HG03354 (cell line): ENCODE measurements at regions not wholly inside any gene's neighbourhood (a gene's known extent, or its start where the extent isn't known, plus 50 kb on each side); places are given as distances from the start of the nearest gene placed in this dataset.

Experiments used
- ATAC-seq: cut with Tn5 transposase; IDR thresholded peaks from one replicate; pipeline ENCODE4 v1.9.1; 2021; ENCODE audit warnings: mild to moderate bottlenecking; ENCODE audit not compliant: unreplicated experiment, poor library complexity, severe bottlenecking

DNA sequence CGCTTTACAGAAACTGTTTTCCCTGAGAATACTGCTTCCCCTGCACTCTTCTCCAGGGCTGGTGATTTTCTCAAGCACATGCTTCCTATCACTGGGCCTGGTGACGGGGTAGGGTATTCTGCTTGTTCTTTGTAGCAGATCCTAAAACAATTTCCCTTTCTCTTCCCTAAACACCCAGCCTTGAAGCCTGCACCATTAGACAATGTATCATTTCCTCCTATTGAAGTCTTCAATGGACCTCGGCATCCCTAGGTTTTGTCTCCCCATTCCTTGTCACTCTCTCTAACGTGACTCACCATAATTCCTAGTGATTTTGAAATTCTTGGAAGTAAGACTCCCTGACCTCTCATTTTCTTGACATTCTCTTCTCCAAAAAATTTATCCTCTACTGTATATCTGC, 109.5 kb upstream of the GHITM start:
- no peak for ATAC-seq

DNA sequence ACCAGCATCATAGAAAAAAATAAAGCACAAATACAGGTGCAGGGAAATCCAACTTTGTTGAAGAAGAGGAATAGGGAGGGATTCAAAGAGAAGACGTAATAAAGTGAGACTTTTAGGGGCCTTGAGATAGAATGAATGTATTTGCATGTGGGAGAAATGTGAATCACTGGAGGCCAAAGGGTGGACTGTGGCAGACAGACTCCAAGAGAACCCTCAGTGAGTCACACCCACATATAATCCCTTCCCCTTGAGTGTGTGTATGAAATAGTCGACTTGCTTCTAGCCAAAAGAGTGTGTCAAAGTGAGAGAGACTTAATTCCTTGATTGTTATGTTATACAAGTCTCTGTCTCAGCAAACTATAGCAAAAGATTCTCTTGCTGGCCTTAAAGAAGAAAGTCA, 101.3 kb upstream of the GHITM start:
- no peak for ATAC-seq

DNA sequence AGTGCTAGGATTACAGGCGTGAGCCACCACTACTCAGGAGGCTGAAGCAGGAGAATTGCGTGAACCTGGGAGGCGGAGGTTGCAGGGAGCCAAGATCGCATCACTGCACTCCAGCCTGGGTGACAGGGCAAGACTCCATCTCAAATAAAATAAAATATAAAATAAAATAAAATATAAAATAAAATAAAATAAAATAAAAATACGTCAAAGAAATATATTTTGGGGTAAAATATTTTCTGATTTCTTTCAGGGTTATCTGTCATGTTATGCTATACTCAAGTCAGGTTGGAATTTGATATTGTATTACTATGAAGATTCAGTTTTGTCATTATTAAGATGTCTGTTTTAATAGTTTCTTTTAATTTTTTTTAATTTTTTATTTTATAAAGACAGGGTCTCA, 99.4 kb upstream of the GHITM start:
- ATAC-seq: no peak

DNA sequence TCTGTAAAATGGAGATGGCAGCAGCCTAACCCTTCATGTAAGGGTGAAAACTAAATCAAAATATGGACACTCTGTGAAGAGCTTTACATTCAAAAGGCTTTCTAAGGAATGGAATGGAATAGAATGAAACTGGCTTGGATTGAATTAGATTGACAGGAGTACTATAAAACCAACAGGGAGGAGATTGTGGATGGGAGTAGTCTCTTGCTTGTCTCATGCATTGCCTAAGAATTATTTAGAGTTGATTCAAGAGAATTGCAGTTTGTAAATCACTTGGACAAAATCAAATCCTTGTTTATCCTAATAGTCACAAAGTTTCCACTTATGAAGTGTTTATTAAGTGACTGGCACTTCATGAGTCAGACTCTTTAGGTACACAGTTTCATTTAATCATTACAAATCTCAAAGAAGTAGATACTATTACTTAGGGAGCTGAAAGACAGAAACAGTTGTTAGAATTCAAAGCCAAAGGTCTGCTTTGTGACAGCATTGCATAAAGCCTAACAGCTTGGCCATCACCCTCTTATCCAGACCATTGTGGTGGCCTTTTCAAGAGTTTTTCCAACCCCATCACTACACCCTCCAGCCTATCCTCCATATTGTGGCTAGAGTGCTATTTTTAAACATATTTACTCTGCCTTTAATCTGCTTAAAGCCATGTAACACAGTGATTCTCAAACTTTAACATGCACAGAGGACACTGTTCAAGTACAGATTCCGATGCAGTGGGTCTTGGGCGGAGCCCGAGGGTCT, 91.9 kb upstream of the GHITM start:
- ATAC-seq: no peak

GRCh38 chr10:84049645-84050011, 89.7 kb upstream of the GHITM start:
- ATAC-seq: no peak

DNA sequence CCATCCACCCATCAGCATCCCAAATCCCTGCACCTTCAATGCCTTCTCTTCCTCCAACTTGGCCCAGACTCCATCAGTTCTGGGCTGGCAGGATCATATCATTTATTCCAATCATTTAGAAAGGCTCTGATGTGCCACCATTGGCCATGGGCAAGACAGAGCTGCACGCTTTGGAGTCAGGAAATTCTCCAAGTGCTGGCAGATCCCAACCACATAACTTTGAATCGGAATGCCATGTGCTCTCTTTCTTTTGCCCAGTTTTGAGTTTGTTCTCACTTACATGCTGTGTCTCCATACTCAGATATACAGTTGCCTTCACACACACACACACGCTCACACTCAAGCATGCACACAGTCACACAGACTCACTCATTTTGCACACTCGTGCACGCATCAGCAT, 85.7 kb upstream of the GHITM start:
- no peak for ATAC-seq

DNA sequence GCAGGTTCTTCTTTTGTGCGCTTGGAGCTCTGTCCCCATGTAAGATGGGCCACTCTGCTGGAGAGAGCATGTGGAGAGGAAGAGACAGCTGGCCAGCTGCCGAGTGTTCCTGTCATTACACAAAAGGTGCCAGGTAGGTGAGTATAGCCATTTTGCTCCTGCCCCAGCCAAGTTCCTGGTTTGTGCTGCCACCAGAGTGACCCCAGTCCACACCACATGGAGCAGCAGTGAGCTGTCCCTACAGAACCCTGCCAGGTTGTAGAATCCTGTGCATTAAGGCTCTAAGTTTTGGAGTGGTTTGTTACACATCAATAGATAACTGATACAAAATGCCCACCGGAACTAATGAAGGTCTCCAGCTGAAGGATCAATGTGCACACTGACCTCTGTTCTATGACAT, 84.6 kb upstream of the GHITM start:
- ATAC-seq: no peak

- ATAC-seq: no peak
These were observed 79.8 kb upstream of the GHITM start for GRCh38 chr10:84059526-84059925.

- ATAC-seq: no peak
These were observed 75.9 kb upstream of the GHITM start for GRCh38 chr10:84063440-84063839.

- no peak for ATAC-seq
These were observed 73.3 kb upstream of the GHITM start for GRCh38 chr10:84065804-84066601.

DNA sequence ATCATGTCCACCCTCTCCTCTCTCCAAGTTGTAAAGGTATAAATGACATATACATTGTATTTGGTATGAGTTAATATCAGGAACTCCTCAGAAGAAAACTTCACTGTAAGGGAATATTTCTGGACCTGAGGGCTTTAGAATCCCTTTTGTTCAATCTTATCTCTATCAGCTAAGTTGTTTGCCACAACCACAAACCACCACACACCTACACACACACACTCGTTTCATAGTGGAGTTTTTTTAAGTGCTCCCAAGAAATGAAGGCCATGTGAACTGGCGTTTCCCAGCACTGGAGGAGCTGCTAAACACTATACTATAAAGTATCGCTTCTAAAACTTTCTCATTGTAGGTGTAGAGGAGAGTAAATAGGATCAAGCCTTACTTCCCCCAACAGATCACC, 64.8 kb upstream of the GHITM start:
- ATAC-seq: no peak

DNA sequence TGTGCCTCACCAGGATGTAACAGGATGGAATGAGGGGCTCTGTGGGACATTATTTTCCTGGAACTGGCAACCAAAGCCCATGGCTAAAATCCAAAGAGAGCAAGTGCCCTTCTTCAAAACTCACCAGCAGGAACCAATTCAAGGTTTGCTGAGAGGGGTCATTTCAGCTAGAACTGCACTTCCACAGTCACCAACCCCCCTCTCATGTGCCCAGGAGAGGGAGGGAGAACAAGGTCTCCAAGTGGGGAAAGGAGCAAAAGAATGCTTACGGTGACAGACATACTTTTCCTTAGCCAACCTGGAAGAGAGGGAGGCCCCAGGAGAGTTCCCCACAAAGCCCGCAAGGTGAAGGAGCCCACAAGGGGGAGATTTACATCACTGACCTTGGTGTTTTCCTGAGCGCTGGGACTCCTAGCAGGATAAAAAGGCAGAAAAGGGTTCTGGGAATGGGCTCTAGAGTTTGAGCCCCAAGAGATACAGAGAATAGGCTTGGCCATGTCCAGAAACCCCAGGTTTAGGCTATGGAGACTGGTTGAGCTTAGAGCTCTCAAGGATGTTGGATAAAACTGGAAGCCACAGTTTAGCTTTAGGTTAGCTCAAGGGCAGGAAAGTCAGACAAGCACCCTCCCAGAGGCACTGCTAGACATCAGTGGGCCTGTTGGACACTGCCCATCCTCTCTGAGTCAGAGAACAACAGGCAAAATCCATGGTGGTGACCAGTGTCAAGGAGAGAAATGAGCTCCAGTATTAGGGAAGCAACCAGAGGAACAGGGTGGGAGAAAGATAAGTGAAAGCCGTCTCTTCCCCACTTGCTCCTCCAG, 63.9 kb upstream of the GHITM start:
- no peak for ATAC-seq

DNA sequence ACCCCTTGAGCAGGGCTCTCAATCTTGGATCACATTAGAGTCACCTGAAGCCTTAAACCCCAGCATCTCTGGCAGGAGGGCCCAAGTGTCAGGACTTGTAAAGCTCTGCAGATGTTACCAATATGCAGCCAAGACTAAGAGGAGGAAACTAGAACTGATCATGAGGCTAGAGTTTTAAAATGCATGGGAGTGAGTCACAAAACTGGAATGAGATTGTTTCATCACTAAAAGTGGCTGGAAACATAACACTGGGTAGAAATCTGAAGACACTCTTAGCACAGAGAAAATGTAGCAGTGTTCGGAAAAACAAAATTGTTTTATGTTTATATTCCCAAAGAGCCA, 63.3 kb upstream of the GHITM start:
- no peak for ATAC-seq

- no peak for ATAC-seq
These were observed 62.6 kb upstream of the GHITM start for GRCh38 chr10:84076540-84077195.

DNA sequence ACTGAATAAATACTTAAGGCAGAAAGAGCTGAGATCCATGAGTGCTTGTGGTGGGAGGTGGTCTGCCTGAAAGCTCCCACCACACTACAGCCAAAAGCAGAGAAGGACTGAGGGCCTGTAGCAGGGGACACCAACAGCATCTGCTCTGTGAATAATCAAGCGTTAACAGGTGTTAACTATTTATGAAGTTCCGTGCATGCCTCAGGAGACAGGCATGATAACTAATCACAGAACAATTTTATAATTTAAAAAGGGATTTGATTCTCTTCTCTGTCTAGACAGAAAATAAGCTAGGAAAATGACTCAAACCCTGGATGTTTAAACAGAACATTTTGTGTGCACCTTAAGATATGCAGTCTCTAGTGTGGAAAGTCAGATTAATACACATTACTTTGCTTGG, 61.5 kb upstream of the GHITM start:
- no peak for ATAC-seq

DNA sequence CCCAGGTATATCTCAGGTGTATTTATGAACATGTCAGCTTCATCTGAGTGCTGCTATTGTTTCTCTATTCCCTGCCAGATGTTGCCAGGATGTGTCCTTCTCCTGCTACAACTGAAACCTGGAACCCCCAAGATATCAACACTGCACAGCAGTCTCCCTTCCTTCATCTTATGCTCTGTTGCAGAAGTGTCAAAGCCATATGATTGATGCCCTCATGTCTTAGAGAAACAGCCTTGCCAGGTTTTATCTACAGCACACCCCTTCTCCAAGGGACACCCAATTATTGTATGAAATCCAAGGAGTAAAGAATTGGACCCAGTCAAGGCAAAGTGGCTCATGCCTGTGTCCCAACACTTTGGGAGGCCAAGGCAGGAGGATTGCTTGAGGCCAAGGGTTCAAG, 60.5 kb upstream of the GHITM start:
- no peak for ATAC-seq

DNA sequence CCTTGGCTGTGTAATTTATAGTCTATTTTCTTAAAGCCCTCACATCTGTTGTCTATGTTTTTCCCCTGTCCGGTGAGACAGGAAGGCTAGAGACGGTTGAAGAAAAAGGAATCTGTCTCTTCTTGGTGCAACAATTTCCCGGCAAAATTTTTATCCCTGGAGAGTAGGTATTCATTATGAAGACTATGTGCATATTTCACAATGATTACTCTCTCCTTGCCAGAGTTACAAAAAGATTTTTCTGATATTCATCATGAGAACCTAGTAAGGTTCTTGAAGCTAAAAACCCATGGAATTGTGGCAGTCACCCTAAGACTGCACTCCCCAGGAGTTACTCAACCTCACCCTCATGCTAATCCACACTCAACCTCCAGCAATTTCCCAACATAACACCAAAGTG, 55.0 kb upstream of the GHITM start:
- no peak for ATAC-seq

DNA sequence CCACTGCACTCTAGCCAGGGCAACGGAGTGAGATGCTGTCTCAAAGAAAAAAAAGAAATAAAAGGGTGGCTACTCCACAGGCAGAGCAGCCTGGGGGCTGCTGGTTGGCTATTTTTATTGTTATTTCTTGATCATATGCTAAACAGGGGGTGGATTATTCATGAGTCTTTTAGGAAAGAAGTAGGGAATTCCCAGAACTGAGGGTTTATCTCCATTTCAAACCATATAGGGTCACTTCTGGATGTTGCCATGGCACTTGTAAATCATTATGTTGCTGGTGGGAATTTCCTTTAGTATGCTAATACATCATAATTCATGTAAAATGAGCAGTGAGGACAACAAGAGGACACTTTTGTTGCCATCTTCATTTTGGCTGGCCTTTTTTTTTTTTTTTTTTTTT, 52.1 kb upstream of the GHITM start:
- no peak for ATAC-seq

GRCh38 chr10:84088626-84089025, 50.7 kb upstream of the GHITM start:
- no peak for ATAC-seq

DNA sequence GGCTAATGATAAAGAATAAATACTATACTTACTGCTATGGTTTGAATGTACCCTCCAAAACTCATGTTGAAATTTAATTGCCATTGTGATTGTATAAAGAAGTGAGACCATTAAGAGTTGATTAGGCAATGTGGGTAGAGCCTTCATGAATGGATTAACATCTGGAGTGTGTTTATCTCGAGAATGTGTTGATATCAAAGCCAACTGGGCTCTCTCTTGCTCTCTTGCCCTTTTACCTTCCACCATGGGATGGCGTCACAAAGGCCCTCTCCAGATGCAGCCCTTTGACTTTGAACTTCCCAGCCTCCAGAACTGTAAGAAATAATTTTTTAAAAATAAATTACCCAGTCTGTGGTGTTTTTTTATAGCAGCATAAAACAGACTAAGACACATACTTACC, 50.1 kb upstream of the GHITM start:
- no peak for ATAC-seq
